GM19397 (cell line): ENCODE measurements at regions not wholly inside any gene's neighbourhood (a gene's known extent, or its start where the extent isn't known, plus 50 kb on each side); places are given as distances from the start of the nearest gene placed in this dataset.

Experiments used
- ATAC-seq: cut with Tn5 transposase; IDR thresholded peaks from one replicate; pipeline ENCODE4 v1.9.1; 2021; ENCODE audit warnings: mild to moderate bottlenecking, moderate library complexity; ENCODE audit not compliant: unreplicated experiment

- no peak for ATAC-seq
Measured at GRCh38 chr5:8376478-8376877, 507.5 kb downstream of the MTRR start.

GRCh38 chr5:8381972-8382371 lies 513.0 kb downstream of the MTRR start:
- no peak for ATAC-seq

GRCh38 chr5:8382456-8382855 lies 513.5 kb downstream of the MTRR start:
- no peak for ATAC-seq

- ATAC-seq: no peak
Measured at GRCh38 chr5:8383616-8384015, 514.7 kb downstream of the MTRR start.

- ATAC-seq: no peak
Measured at GRCh38 chr5:8386719-8387288, 517.9 kb downstream of the MTRR start.

GRCh38 chr5:8391911-8392310 lies 523.0 kb downstream of the MTRR start:
- ATAC-seq: no peak

GRCh38 chr5:8393240-8393639 lies 524.3 kb downstream of the MTRR start:
- ATAC-seq: no peak

- no peak for ATAC-seq
Measured at GRCh38 chr5:8394965-8395364, 526.0 kb downstream of the MTRR start.

- no peak for ATAC-seq
Measured at GRCh38 chr5:8396246-8396645, 527.3 kb downstream of the MTRR start.

- ATAC-seq: no peak
Measured at GRCh38 chr5:8396756-8397155, 527.8 kb downstream of the MTRR start.

- no peak for ATAC-seq
Measured at GRCh38 chr5:8399471-8399870, 530.5 kb downstream of the MTRR start.

GRCh38 chr5:8408258-8408657 lies 539.3 kb downstream of the MTRR start:
- no peak for ATAC-seq

GRCh38 chr5:8410618-8411017 lies 541.7 kb downstream of the MTRR start:
- ATAC-seq: no peak

- ATAC-seq: no peak
Measured at GRCh38 chr5:8413975-8414374, 545.0 kb downstream of the MTRR start.

GRCh38 chr5:8417316-8418048 lies 548.5 kb downstream of the MTRR start:
- ATAC-seq: no peak

- ATAC-seq: no peak
Measured at GRCh38 chr5:8418049-8418426, 549.1 kb downstream of the MTRR start.

GRCh38 chr5:8429778-8430758 lies 561.1 kb downstream of the MTRR start:
- ATAC-seq: no peak

- no peak for ATAC-seq
Measured at GRCh38 chr5:8434501-8434900, 565.6 kb downstream of the MTRR start.

- no peak for ATAC-seq
Measured at GRCh38 chr5:8436924-8437323, 568.0 kb downstream of the MTRR start.

- no peak for ATAC-seq
Measured at GRCh38 chr5:8445139-8445538, 576.2 kb downstream of the MTRR start.

GRCh38 chr5:8446179-8446578 lies 577.2 kb downstream of the MTRR start:
- no peak for ATAC-seq

GRCh38 chr5:8456846-8457186 lies 587.9 kb downstream of the MTRR start:
- no peak for ATAC-seq
